ENCODE measurements at regions not wholly inside any gene's neighbourhood (a gene's known extent, or its start where the extent isn't known, plus 50 kb on each side); places are given as distances from the start of the nearest gene placed in this dataset.

GRCh38 chr16:54353097-54353496, 66.5 kb upstream of the IRX3 start:
- no peak for DNase-seq

GRCh38 chr16:54351171-54351570, 64.6 kb upstream of the IRX3 start:
- DNase-seq = no peak

- no peak for DNase-seq
These were observed 61.4 kb upstream of the IRX3 start for GRCh38 chr16:54347961-54348360.

GRCh38 chr16:54346041-54346440, 59.5 kb upstream of the IRX3 start:
- DNase-seq = peak; percentile 60

GRCh38 chr16:54344646-54345630, 58.4 kb upstream of the IRX3 start:
- DNase-seq = no peak

GRCh38 chr16:54342966-54343365, 56.4 kb upstream of the IRX3 start:
- DNase-seq = peak; percentile 35

- no peak for DNase-seq
These were observed 55.5 kb upstream of the IRX3 start for GRCh38 chr16:54341892-54342776.

- DNase-seq = no peak
These were observed 53.9 kb upstream of the IRX3 start for GRCh38 chr16:54340531-54340930.

- no peak for DNase-seq
These were observed 50.1 kb upstream of the IRX3 start for GRCh38 chr16:54336631-54337204.

Measured in fibroblast of skin of right quadriceps (primary cell).